HL-60 (cell line): ENCODE measurements at regions not wholly inside any gene's neighbourhood (a gene's known extent, or its start where the extent isn't known, plus 50 kb on each side); places are given as distances from the start of the nearest gene placed in this dataset.

Experiments used
- CTCF ChIP-seq: IDR thresholded peaks from one replicate; pipeline ENCODE4 v1.5.1; 2011; ENCODE audit warnings: low read length, control low read depth, inconsistent platforms; ENCODE audit not compliant: insufficient read depth
- GABPA ChIP-seq: IDR thresholded peaks from 2 replicates; pipeline ENCODE4 v1.6.1; 2012; ENCODE audit warnings: low read depth
- POLR2AphosphoS5 ChIP-seq: IDR thresholded peaks from 2 replicates; pipeline ENCODE4 v1.6.1; 2012; ENCODE audit warnings: low read depth
- REST ChIP-seq: IDR thresholded peaks from 2 replicates; pipeline ENCODE4 v1.6.1; 2012; ENCODE audit warnings: low read depth; ENCODE audit not compliant: insufficient replicate concordance
- SPI1 ChIP-seq: IDR thresholded peaks from 2 replicates; pipeline ENCODE4 v1.6.1; 2012; ENCODE audit warnings: low read depth, mild to moderate bottlenecking, borderline replicate concordance

- TF ChIP-seq CTCF (no peak), POLR2AphosphoS5 (no peak), GABPA (no peak), SPI1 (no peak), REST (no peak)
Measured at GRCh38 chr6:139970591-139970991, 596.1 kb upstream of the CITED2 start.
